ENCODE measurements at regions not wholly inside any gene's neighbourhood (a gene's known extent, or its start where the extent isn't known, plus 50 kb on each side); places are given as distances from the start of the nearest gene placed in this dataset.

DNA sequence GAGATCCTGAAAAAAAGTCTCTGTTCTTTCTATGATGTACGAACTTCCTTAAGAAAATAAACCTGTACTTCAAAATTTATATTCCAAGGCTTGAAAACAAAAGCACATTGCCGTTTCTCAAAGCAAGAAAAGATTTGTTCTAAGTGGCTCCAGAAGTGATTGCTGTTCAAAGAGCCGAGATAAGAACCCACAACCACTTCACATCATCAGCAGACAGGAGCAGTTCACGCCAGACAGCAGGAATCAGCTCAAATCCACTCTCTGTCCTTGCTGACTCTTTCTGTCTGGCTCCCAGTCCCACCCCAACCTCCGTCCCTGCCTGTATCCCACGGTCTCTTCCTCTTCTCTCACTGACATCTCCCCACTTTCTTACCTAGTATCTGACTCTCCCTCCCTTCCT, 85.0 kb upstream of the MYOCD start:
- H3K4me2 ChIP-seq (ENCODE audit: insufficient read depth, low read length, poor library complexity, severe bottlenecking) = no peak overlapping the region
- no peak overlapping the region for H2AFZ ChIP-seq (ENCODE audit: low read length)
- no peak overlapping the region for H3K4me3 ChIP-seq (ENCODE audit: low read length in 2 of 2)
- H3K9me3 ChIP-seq (replicated peaks in 1 of 2; ENCODE audit: control insufficient read depth in 2 of 2, insufficient read depth in 1 of 2, low read depth in 1 of 2, low read length in 2 of 2) = peaks cover 0 to 2% of the 10 kb centered on the region in 2 donors
- no peak overlapping the region for H3K27ac ChIP-seq (replicated peaks; ENCODE audit: low read length)
- H3K18ac ChIP-seq (ENCODE audit: low read length) = no peak overlapping the region
- H3K4me1 ChIP-seq (ENCODE audit: control insufficient read depth in 2 of 2, insufficient read depth in 1 of 2, low read depth in 1 of 2, low read length in 2 of 2) = no peaks in the 10 kb centered on the region
- H4K91ac ChIP-seq (ENCODE audit: low read depth, low read length, poor library complexity) = no peak overlapping the region
- no peak overlapping the region for H4K8ac ChIP-seq (ENCODE audit: low read depth, low read length)
- H2BK15ac ChIP-seq (ENCODE audit: low read length) = no peak overlapping the region
- DNase-seq (ENCODE audit: low spot score) = no peak
- no CpG with 5 or more reads among the region's 6 CpGs for WGBS, 2 donors (ENCODE audit: extremely low coverage in 2 of 2, insufficient read length in 2 of 2, insufficient replicate concordance in 1 of 2)
- no peak overlapping the region for H3K14ac ChIP-seq (ENCODE audit: low read length)
- no peaks in the 10 kb centered on the region for H3K36me3 ChIP-seq (replicated peaks in 1 of 2; ENCODE audit: control insufficient read depth in 2 of 2, insufficient read depth in 2 of 2, low read length in 2 of 2)
- H2AK5ac ChIP-seq (ENCODE audit: low read depth, low read length) = no peak overlapping the region
- H3K9ac ChIP-seq (ENCODE audit: low read depth, low read length, poor library complexity) = no peak overlapping the region
- no peaks in the 10 kb centered on the region for H3K27me3 ChIP-seq (ENCODE audit: control insufficient read depth in 3 of 3, insufficient read depth in 3 of 3, low read depth in 1 of 3, low read length in 3 of 3)
- H2BK120ac ChIP-seq (ENCODE audit: low read depth, low read length) = no peak overlapping the region
- H3K79me1 ChIP-seq (ENCODE audit: low read depth, low read length) = no peaks in the 10 kb centered on the region
- no peak overlapping the region for H3K4ac ChIP-seq (ENCODE audit: low read length)
- no peak overlapping the region for H2BK12ac ChIP-seq (ENCODE audit: low read length)
- no peak overlapping the region for H3K23ac ChIP-seq (ENCODE audit: low read depth, low read length, poor library complexity)
- no peak overlapping the region for H2BK5ac ChIP-seq (ENCODE audit: low read length)

DNA sequence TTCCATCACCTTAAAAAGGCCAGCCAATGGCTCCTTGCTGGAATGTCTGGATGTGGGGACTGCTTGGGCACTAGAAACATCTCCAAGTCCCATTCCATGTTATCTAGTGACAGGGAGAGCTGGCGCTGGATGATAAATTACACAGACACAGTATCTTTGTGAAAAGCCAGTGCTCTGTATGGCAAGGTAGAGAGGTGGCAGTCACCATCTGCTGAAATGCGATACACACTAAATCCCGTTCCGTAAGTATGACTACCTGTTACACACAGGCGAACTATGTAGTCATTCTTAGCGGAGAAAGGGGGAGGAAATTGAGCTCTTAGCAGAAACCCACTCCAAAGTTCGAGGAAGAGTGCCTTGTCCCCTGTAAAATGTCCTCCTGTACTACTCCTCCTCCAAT, 81.0 kb upstream of the MYOCD start:
- Histone ChIP-seq H3K36me3 (replicated peaks in 1 of 2; ENCODE audit: control insufficient read depth in 2 of 2, insufficient read depth in 2 of 2, low read length in 2 of 2) (no peaks in the 10 kb centered on the region), H3K4me2 (ENCODE audit: insufficient read depth, low read length, poor library complexity, severe bottlenecking) (no peak overlapping the region), H3K27ac (replicated peaks; ENCODE audit: low read length) (no peak overlapping the region), H3K9me3 (replicated peaks in 1 of 2; ENCODE audit: control insufficient read depth in 2 of 2, insufficient read depth in 1 of 2, low read depth in 1 of 2, low read length in 2 of 2) (peaks cover 0 to 2% of the 10 kb centered on the region in 2 donors), H2BK15ac (ENCODE audit: low read length) (no peak overlapping the region), H3K4me3 (ENCODE audit: low read length in 2 of 2) (no peak overlapping the region), H2BK5ac (ENCODE audit: low read length) (no peak overlapping the region), H2BK120ac (ENCODE audit: low read depth, low read length) (no peak overlapping the region), H4K8ac (ENCODE audit: low read depth, low read length) (no peak overlapping the region), H3K14ac (ENCODE audit: low read length) (no peak overlapping the region), H3K9ac (ENCODE audit: low read depth, low read length, poor library complexity) (no peak overlapping the region), H2AK5ac (ENCODE audit: low read depth, low read length) (no peak overlapping the region), H4K91ac (ENCODE audit: low read depth, low read length, poor library complexity) (no peak overlapping the region), H2AFZ (ENCODE audit: low read length) (no peak overlapping the region), H3K79me1 (ENCODE audit: low read depth, low read length) (no peaks in the 10 kb centered on the region), H3K4ac (ENCODE audit: low read length) (no peak overlapping the region), H2BK12ac (ENCODE audit: low read length) (no peak overlapping the region), H3K27me3 (ENCODE audit: control insufficient read depth in 3 of 3, insufficient read depth in 3 of 3, low read depth in 1 of 3, low read length in 3 of 3) (no peaks in the 10 kb centered on the region), H3K4me1 (ENCODE audit: control insufficient read depth in 2 of 2, insufficient read depth in 1 of 2, low read depth in 1 of 2, low read length in 2 of 2) (no peaks in the 10 kb centered on the region), H3K23ac (ENCODE audit: low read depth, low read length, poor library complexity) (no peak overlapping the region), H3K18ac (ENCODE audit: low read length) (no peak overlapping the region)
- DNase-seq (ENCODE audit: low spot score) = no peak
- WGBS, 2 donors (ENCODE audit: extremely low coverage in 2 of 2, insufficient read length in 2 of 2, insufficient replicate concordance in 1 of 2) = no CpG with 5 or more reads among the region's 7 CpGs

DNA sequence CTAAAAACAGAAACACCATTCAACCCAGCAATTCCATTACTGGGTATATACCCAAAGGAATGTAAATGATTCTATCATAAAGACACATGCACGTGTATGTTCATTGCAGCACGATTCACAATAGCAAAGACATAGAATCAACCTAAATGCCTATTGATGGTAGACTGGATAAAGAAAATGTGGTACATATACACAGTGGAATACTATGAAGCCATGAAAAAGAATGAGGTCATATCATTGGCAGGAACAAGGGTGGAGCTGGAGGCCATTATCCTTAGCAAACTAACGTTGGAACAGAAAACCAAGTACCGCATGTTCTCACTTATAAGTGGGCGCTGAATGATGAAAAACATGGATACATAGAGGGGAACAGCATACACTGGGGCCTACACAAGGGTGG, 77.2 kb upstream of the MYOCD start:
- H3K14ac ChIP-seq (ENCODE audit: low read length) = no peak overlapping the region
- H3K18ac ChIP-seq (ENCODE audit: low read length) = no peak overlapping the region
- no peak overlapping the region for H2BK15ac ChIP-seq (ENCODE audit: low read length)
- H2AFZ ChIP-seq (ENCODE audit: low read length) = no peak overlapping the region
- H3K4me3 ChIP-seq (ENCODE audit: low read length in 2 of 2) = no peak overlapping the region
- no peaks in the 10 kb centered on the region for H3K27me3 ChIP-seq (ENCODE audit: control insufficient read depth in 3 of 3, insufficient read depth in 3 of 3, low read depth in 1 of 3, low read length in 3 of 3)
- H3K4me1 ChIP-seq (ENCODE audit: control insufficient read depth in 2 of 2, insufficient read depth in 1 of 2, low read depth in 1 of 2, low read length in 2 of 2) = no peaks in the 10 kb centered on the region
- H3K36me3 ChIP-seq (replicated peaks in 1 of 2; ENCODE audit: control insufficient read depth in 2 of 2, insufficient read depth in 2 of 2, low read length in 2 of 2) = no peaks in the 10 kb centered on the region
- no peak overlapping the region for H3K4ac ChIP-seq (ENCODE audit: low read length)
- no peak overlapping the region for H4K91ac ChIP-seq (ENCODE audit: low read depth, low read length, poor library complexity)
- H3K4me2 ChIP-seq (ENCODE audit: insufficient read depth, low read length, poor library complexity, severe bottlenecking) = no peak overlapping the region
- no peak for DNase-seq (ENCODE audit: low spot score)
- no CpG with 5 or more reads among the region's 5 CpGs for WGBS, 2 donors (ENCODE audit: extremely low coverage in 2 of 2, insufficient read length in 2 of 2, insufficient replicate concordance in 1 of 2)
- H2BK12ac ChIP-seq (ENCODE audit: low read length) = no peak overlapping the region
- no peak overlapping the region for H3K27ac ChIP-seq (replicated peaks; ENCODE audit: low read length)
- no peak overlapping the region for H2BK120ac ChIP-seq (ENCODE audit: low read depth, low read length)
- no peaks in the 10 kb centered on the region for H3K9me3 ChIP-seq (replicated peaks in 1 of 2; ENCODE audit: control insufficient read depth in 2 of 2, insufficient read depth in 1 of 2, low read depth in 1 of 2, low read length in 2 of 2)
- no peak overlapping the region for H2AK5ac ChIP-seq (ENCODE audit: low read depth, low read length)
- no peak overlapping the region for H4K8ac ChIP-seq (ENCODE audit: low read depth, low read length)
- no peak overlapping the region for H3K9ac ChIP-seq (ENCODE audit: low read depth, low read length, poor library complexity)
- no peak overlapping the region for H3K23ac ChIP-seq (ENCODE audit: low read depth, low read length, poor library complexity)
- H2BK5ac ChIP-seq (ENCODE audit: low read length) = no peak overlapping the region
- H3K79me1 ChIP-seq (ENCODE audit: low read depth, low read length) = no peaks in the 10 kb centered on the region

DNA sequence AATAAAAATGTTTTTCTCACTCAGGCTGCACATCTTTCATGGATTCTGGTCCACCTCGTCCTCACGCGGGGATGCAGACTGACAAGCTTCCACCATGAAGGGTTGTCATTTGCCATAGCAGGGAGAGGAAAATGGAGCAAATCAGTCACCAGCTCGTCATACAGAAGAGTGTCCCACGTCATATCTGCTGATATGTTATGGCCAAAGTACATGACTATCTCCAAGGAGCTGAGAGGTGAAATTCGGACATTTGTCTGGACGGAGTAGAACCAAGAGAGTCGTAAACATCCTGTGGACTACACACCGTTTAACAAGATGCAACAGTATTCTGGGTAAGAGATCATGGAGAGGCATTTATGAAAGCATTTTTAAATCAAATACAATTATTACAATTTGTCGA, 75.3 kb upstream of the MYOCD start:
- H3K36me3 ChIP-seq (replicated peaks in 1 of 2; ENCODE audit: control insufficient read depth in 2 of 2, insufficient read depth in 2 of 2, low read length in 2 of 2) = no peaks in the 10 kb centered on the region
- no peak overlapping the region for H2BK5ac ChIP-seq (ENCODE audit: low read length)
- H3K14ac ChIP-seq (ENCODE audit: low read length) = no peak overlapping the region
- H2AK5ac ChIP-seq (ENCODE audit: low read depth, low read length) = no peak overlapping the region
- H2BK12ac ChIP-seq (ENCODE audit: low read length) = no peak overlapping the region
- H3K27ac ChIP-seq (replicated peaks; ENCODE audit: low read length) = no peak overlapping the region
- no peak overlapping the region for H3K23ac ChIP-seq (ENCODE audit: low read depth, low read length, poor library complexity)
- no peak overlapping the region for H3K18ac ChIP-seq (ENCODE audit: low read length)
- H3K27me3 ChIP-seq (ENCODE audit: control insufficient read depth in 3 of 3, insufficient read depth in 3 of 3, low read depth in 1 of 3, low read length in 3 of 3) = no peaks in the 10 kb centered on the region
- H2AFZ ChIP-seq (ENCODE audit: low read length) = no peak overlapping the region
- no peak overlapping the region for H3K4me2 ChIP-seq (ENCODE audit: insufficient read depth, low read length, poor library complexity, severe bottlenecking)
- no peaks in the 10 kb centered on the region for H3K9me3 ChIP-seq (replicated peaks in 1 of 2; ENCODE audit: control insufficient read depth in 2 of 2, insufficient read depth in 1 of 2, low read depth in 1 of 2, low read length in 2 of 2)
- no peak overlapping the region for H3K4me3 ChIP-seq (ENCODE audit: low read length in 2 of 2)
- no peak for DNase-seq (ENCODE audit: low spot score)
- H2BK120ac ChIP-seq (ENCODE audit: low read depth, low read length) = no peak overlapping the region
- H4K91ac ChIP-seq (ENCODE audit: low read depth, low read length, poor library complexity) = no peak overlapping the region
- H4K8ac ChIP-seq (ENCODE audit: low read depth, low read length) = no peak overlapping the region
- no peaks in the 10 kb centered on the region for H3K79me1 ChIP-seq (ENCODE audit: low read depth, low read length)
- H3K4me1 ChIP-seq (ENCODE audit: control insufficient read depth in 2 of 2, insufficient read depth in 1 of 2, low read depth in 1 of 2, low read length in 2 of 2) = no peaks in the 10 kb centered on the region
- no peak overlapping the region for H3K4ac ChIP-seq (ENCODE audit: low read length)
- no peak overlapping the region for H2BK15ac ChIP-seq (ENCODE audit: low read length)
- H3K9ac ChIP-seq (ENCODE audit: low read depth, low read length, poor library complexity) = no peak overlapping the region
- no CpG with 5 or more reads among the region's 10 CpGs for WGBS, 2 donors (ENCODE audit: extremely low coverage in 2 of 2, insufficient read length in 2 of 2, insufficient replicate concordance in 1 of 2)
